GM21786 (cell line): ENCODE measurements at regions not wholly inside any gene's neighbourhood (a gene's known extent, or its start where the extent isn't known, plus 50 kb on each side); places are given as distances from the start of the nearest gene placed in this dataset.
A peak's percentile ranks its signal among the peaks of the same experiment; 100 is the strongest.

Source experiments
- ATAC-seq: cut with Tn5 transposase; IDR thresholded peaks from one replicate; pipeline ENCODE4 v1.9.1; 2021; ENCODE audit not compliant: unreplicated experiment

DNA sequence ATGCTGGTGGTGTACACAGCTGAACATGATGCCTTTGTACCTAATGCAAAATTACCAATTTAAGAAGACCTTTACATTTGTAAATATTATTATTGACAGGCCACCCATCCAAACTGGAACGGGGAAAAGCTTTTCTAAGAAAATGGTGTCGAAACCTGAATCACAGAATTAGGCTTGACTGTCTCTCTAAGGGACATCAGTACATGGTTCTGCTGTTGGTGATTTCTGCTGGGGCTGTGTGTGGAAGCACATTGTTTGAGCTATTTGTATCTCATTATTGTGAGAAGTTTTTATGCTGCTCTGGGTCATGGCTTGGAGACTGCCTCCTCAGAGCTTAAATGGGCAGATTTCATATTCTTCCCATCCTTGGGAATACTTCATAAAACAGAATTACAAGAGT, 420.9 kb upstream of the POU3F3 start:
- ATAC-seq = no peak

DNA sequence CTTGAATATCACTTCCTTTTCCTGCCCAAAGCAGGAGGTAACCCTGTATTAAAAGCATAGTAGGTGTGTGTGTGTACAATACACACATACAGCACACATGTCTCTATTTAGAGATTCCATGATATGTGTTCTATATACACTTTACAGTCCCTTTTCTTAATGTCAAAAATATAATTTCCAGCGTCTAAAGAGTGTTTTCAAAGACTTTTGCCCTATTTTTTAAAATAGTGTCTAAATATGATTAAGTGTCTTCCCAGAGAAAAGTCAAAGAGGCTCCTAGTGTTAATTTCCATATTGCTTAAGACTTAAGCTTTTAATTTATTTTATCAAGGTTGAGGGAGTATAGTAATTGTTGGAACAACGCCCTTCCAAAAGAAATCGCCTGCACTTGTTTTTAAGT, 420.3 kb upstream of the POU3F3 start:
- no peak for ATAC-seq

DNA sequence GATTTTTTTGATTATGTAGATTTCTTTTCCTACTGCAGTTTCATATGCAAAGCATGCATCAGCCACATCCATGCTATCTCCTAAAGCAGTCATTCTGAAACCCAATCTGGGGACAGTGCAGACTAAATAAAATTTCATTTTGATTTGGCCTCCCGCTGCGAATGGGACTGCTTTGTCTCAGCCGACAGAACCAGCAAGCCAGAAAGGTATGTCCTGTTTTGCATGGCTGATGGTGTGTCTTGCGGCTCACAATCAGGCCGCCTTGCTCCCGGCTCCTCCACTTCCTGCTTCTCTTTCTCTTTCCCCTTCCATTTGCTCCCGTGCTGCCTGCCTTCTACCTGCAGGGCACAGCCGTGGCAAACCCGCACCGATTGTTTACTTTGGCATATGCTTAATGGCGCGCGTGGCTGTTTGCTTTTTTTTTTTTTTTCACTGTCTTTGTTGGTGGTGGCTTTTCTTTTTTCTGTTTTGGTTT, 419.6 kb upstream of the POU3F3 start:
- ATAC-seq = peak; percentile 62

DNA sequence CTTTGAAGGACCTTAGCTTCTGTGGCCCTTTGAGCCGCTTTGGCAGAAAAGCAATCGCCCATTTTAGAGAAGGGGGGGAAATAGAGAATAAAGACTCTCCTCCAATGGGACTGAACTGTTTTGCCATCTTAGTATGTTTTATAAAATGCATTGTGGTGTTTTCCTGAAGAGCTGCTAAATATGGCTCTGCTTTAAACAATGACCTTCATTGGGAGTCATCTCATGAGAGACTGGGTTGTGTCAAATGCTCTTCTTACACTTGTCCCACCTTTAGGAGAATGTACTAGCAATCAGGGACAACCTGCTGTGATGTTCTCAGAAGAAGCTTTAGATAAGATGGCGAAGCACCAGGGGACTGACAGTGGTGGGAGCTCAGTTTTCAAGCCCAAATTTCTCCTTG, 418.9 kb upstream of the POU3F3 start:
- ATAC-seq = no peak

DNA sequence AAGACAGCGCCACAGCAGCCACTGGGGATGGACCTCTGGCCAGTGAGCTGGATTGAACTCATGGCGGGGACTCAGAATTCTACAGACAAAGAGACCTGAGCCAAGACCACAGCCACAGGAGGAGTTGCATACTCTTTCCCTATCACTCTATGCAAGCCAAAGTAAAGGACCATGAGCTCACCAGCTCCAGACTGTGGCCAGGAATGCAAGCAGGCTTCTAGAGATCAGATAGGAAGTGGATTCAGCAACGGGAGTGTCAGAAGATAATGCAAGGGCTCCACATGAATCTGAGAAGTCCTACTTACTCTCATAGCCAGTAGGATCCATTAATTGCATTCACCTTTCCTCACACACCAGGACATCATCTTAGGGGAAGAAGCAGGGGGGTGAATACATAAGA, 415.4 kb upstream of the POU3F3 start:
- no peak for ATAC-seq

DNA sequence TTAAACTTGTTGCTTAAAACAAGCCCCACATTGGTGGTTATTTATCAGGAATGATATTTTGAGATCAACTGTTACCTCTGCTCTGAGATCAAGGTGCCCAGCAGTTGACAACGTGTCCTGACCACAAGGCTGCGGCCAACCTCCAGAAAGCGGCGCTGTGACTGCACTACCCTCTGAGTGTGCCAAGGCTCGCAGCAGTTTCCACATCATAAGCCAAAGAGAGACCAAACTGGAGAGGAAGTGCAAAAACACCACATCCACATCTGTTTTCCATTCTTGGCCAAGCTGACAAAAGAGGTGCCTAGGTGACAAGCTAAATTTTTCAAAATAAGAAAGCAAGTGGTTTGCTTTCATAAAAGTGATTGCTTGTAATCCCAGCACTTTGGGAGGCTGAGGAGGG, 410.8 kb upstream of the POU3F3 start:
- no peak for ATAC-seq

DNA sequence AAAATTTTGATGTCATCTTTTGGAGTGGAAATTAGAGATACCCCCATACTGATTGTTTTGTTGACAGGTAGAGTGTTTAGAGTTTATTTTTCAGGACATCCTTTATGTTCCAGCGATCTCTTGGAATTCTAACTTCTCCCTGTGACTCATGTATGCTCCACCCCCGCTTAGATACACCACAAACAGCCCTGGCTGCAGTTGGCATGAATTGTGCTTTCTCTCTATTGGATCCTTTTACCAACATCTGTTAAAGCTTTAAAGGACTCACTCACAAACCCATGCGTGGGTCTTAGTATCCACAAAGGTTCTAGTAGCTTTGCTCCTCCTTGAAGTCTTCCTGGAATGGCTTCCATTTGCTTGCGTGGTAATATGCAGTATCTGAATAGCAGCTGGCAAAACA, 409.5 kb upstream of the POU3F3 start:
- ATAC-seq = no peak

DNA sequence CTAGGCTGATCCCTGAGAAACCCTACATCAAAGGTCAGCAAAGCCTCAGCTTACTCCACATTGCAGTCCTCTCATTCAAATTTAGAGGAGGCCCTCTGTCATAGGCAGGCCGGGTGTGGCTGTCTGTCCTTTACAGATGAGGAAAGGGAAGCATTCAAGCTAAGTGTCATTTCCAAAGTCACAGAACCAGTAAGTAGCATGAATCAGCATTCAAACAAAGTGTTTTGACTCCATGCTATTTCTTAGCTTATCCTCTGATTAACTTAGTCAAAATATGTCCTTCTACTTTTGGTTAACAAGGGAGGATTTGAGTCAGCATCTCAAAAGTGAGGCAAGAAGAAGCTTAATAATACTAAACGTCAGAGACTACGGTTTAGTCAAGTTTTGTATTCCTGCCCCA, 409.0 kb upstream of the POU3F3 start:
- no peak for ATAC-seq

DNA sequence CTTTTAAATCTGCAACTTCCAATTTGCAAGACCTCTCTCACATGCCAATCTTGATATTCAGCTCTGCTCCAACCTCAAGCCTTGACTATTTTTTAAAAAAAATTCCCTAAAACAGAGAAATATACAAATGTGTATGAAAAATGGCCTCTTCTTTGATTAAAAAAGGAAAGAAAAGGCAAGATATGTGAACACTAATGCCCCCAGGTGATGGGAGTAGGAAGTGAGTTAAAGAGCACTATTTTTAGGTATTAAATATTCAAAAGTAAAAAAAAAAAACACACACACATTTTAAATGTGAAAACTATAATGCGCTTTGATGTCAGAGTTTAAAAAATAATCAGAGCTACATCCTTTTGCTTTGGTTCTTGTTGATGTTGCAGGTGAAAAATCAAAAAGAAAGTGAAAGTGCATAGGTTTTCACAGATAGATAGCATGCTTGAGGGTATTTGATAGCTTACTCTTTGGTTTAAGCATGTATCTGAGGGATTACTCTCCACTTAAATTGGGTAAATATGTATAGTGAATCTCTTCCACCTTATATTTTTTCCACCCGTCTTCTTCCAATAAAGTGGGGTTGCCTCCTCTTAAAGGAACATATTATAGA, 406.0 kb upstream of the POU3F3 start:
- ATAC-seq = no peak

DNA sequence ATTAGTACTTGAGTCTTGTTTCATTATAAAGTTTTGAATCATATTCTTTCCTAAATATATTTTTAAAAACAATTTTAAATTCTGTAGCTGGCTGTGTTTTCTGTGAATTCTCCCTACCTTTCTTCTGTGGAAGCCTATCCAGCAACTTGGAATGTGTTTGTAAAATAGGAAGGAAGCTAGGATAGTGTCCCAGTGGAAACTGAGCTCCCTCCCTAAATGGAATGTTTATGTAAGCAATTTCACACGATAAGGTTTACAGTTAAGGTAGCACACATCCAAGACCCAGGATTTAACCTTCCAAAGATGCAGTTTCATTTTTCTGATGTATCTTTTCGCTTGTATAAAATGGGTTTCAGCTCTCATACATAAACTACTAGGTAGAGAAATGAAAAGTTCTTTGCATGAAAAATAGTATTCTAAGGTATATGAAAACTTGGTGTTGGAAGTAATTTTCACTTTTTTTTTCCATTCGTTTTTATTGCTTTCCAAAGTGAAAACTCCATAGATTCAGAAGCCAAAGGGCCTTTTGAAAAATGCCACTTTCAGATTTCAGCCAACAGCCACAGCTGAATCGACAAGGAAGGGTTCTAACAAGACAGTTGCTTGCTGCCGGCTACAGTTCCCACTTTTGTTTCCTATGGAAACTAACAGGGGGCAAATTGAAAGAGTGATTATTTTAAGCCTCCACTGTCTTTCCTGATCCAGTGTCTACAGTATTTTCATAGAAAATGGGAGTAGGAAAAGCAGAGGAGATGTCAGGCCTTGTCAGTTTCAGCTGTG, 405.1 kb upstream of the POU3F3 start:
- no peak for ATAC-seq

DNA sequence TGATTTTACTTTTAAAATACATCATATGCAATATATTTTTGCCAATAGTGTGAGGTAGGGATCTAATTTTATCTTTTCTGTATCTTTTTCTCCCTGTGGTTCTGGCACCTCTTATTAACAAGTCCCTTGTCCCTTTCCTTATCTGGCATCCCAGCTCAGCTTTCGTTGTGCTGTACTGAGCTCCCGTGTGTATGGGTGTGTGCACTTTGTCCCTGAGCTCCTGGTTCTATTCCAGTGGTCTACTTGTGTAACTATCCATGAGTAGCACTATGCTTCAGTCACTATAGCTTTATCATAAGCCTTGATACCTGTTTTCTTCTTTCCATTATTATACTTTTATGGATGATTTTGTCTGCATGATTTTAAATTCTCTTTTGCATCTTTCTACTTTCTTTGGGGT, 401.4 kb upstream of the POU3F3 start:
- no peak for ATAC-seq

DNA sequence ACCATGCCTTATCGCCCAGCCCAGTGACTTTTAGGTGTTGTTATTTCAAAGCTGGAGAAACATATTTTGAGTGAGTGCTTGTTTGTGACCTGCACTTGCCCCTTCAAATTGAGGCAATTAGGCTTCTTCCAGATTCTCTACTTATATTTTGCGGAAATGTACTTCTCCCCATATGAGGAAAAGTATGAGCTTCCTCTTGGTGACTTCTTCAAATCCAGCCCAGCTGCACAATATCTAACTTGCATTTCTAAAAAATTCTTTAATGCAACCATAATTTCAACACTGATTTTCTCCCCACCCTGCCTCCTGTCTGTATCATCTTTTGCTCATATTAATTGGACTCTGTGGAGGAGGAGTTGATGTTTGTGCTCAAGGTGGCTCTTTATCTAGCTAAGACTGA, 391.2 kb upstream of the POU3F3 start:
- ATAC-seq = no peak

DNA sequence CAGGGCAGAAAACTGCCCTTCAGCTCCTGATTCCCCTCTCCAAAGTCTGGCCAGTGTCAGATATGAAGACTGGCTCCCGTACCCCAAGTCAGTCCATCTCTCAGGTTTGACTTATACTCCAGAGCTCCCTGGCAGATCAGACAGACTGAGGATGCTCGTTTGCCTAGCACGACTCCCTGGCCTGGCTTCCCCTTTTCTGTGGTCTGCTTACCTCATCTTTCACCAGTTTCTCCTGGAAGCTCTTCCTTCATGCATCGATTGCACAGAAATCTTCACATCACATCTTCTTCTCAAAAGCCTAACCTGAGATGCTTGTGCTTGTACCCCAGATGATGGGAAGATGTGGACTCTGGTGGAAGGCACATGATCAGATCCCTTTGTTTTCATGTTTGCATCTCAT, 387.9 kb upstream of the POU3F3 start:
- ATAC-seq = no peak

DNA sequence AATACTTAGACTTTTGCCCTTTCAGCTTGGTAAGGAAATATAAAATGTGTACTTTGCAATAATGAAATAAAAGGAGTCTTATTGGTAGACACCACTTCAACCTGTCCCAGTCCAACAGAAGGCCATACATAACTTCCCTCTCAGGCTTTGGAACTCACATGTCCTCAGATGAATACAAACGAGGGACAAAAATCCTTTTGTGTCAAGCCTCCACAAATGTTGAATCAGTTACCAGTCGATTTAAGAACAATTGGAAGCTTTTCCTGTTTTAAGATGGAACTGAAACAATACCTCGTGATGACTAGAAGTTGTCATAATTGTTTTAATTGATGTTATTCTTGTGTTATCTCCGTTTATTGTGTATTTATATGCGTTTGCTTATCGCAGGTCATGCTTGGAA, 385.1 kb upstream of the POU3F3 start:
- ATAC-seq = no peak

DNA sequence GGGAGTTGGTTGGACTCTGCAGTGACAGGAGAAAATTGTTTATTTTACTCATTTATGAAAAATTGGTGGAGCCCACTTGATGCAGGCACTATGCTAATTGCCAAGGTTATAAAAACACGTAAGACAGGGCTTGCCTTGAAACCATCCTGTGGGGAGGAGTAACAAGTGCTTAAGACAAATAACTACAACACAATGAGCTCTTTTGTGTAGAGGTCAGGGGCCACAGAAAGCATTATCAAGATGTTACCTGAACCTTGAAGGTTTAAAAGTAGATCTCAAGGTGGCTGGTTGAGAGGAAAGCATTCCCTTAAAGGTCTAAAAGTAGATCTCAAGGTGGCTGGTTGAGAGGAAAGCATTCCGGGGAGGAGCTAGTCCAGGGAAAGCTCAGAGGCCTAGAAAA, 381.8 kb upstream of the POU3F3 start:
- ATAC-seq = no peak

DNA sequence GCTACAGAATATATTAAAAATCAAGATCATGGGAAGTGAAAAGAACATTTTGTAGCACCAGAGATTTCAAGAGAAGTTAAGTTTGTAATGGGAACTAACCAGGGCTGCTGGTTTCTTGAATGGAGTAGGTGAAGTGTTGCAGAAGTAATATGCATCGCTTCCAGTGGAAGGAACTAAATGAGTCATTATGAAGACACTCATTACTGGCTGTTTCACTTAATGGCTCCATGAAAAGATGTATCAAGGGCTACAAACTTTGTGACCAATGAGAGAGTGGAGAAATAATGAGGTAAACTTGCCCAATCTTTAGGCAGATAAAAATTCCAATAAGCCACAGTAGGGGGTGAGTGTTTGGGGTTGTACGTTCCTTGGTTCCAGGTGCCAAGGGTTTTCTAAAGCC, 380.4 kb upstream of the POU3F3 start:
- no peak for ATAC-seq

DNA sequence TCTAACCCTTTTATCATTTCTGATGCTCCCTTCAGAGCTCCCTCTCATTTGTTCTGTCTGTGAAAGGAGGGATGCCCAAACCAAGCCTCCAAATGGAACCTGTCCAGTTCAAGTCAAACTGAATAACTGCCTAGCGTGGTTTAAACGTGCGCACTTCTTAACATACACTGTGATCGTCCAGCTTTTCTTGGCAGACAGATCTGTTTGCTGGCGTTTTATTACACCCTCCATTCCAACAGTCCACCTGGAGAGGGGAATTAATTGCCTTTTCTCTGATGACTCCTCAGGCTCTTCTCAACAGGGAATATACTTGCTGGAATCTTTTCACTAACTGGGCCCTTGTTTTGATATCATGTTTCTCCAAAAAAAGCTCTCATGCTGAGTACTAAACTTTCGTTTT, 379.2 kb upstream of the POU3F3 start:
- ATAC-seq = no peak

DNA sequence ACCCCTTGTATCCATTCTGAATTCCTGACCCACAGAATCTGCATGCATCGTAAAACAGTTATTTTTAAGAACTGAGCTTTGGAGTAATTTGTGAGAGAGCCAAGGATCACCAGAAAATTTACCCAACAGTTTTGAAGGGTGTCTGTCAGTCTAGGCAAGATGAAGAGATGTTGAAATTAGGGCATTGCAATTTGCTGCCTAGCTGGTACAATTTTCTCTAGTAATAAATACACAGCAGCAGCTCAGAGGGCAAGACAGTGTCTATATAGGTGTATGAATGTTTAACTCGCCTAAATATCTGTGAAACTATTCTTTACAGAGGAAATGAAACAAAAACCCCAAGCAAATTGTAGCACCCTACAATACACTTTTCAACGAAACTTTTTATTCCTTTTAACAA, 377.8 kb upstream of the POU3F3 start:
- ATAC-seq = no peak

DNA sequence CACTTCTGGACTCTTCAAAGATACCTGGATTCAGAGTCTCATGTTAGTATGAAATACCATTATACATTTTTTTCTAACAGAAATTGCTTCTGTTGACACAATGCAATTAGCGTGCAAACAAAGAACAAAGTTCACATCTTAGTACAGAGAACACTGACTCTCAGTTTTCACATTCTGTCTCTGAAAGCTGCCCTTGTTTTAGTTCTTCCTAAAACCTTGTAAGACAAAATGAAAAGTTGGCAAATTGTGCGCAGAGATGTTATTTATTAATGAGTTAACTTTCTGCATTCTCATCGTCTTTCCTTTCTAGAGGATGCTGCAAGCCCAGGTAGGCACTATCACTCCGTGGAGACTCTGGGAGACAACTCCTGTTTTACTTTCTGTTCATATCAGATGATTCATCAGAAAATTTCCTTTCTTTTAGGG, 377.3 kb upstream of the POU3F3 start:
- no peak for ATAC-seq

DNA sequence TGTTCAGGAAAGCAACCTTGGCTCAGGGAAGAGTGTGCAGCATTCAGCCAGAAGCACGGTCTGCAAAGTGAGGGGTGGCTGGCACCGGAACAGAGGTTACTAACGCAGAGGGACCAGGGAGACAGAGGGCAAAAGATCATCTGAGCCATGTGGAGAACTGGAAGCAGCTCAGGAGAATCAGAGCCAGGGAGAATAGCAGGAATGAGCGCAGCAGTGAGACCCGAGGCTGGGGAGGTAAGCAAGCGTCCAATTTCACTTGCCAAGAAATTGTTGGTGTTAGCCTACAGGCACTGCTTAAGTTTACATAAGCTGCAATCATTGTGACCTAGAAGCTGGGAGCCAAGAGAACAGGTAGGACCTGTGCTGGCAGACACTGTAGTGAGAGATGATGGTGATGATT, 372.6 kb upstream of the POU3F3 start:
- no peak for ATAC-seq

DNA sequence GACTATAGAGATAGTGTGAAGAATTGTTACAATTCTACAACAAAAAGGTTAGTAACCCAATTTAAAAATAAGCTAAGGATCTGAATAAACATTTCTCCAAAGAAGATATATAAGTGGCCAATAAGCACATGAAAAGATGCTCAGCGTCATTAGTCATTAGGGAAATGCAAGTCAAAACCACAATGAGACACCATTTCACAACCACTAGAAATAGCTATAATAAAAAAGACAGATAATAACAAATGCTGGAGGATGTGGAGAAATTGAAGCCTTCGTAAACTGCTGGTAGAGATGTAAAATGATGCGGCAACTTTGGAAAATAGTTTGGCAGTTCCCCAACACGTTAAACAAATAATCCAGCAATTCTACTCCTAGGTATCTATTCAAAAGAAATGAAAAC, 366.5 kb upstream of the POU3F3 start:
- ATAC-seq = no peak

DNA sequence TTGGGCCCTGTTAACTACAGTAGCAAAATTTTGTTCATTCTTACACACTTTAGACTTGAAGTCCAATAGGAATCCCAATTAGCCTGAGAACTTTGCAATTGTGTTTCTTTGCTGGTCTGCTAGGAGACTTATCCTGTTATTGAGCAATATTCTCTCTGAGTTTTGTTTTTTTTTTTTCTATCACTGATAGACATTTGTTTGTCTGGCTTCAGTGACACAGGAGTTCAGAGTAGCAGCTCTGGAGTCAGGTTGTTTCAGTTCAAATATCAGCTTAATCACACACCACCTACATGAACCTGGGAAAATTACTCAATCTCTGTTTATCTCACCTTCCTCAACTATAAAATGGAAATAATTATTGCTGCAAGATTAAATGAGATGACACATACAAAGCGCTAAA, 360.2 kb upstream of the POU3F3 start:
- ATAC-seq = no peak

DNA sequence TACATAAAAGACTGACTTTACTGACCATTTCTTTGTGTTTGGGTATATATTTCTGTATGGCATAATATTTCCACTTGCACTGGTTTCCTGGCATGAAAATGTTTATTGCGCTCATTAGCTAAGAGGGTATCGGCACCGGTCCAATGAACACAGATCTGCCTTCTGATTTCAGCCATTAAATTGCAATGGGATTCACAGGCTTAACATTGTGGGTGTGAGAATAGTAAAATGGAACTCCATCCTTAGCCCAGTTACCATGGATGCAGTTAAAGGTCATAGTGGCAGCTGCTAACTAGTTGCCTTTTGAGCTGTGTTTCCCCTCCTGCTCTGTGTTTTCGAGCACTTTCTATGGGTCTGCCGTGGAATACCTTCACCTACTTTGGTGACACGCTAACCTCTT, 352.6 kb upstream of the POU3F3 start:
- no peak for ATAC-seq
